ENCODE measurements at regions not wholly inside any gene's neighbourhood (a gene's known extent, or its start where the extent isn't known, plus 50 kb on each side); places are given as distances from the start of the nearest gene placed in this dataset.

GRCh38 chr5:18662231-18662630, 1028.0 kb downstream of the TAF11L14 start:
- TF ChIP-seq CTCF (IDR thresholded peaks at IDR 0.05) = no peak
- no peak for TF ChIP-seq POLR2A (IDR thresholded peaks at IDR 0.05)

Data from body of pancreas (tissue), 4 donors.